Endothelial cell of umbilical vein (primary cell): ENCODE measurements at regions not wholly inside any gene's neighbourhood (a gene's known extent, or its start where the extent isn't known, plus 50 kb on each side); places are given as distances from the start of the nearest gene placed in this dataset.

Source experiments
- BruUV-seq: library from RNA; stranded (reverse); fragments of 400-500 nt; replicated peaks from 2 replicates; lab custom pipeline; 2021; lab: Mats Ljungman, UMichigan
- CTCF ChIA-PET: fragments of 300-600, 350-600 bp; sonication (Branson Sonifier 250); formaldehyde crosslinking; loops from one replicate; lab custom pipeline; 2021; ENCODE audit warnings: antibody characterized with exemption, inconsistent platforms; lab: Charles Lee
- POLR2A ChIA-PET: fragments of 300-600, 350-600 bp; sonication (Branson Sonifier 250); formaldehyde crosslinking; loops from one replicate; lab custom pipeline; 2021; ENCODE audit warnings: antibody characterized with exemption, inconsistent platforms; lab: Charles Lee
- DNase-seq: peaks from one replicate; pipeline ENCODE4 v3.0.0-alpha.2; 2011; ENCODE audit warnings: low read depth, low spot score
- FAIRE-seq: peaks from 2 replicates; lab custom pipeline; 2011; peaks lifted over from hg19 to GRCh38; lab: Jason Lieb, UNC
- H2AFZ ChIP-seq: 2 replicates; pipeline ENCODE4 v1.6.0; 2012; ENCODE audit warnings: low read depth, low read length, control low read depth, inconsistent platforms
- H3K27ac ChIP-seq: 2 replicates; pipeline ENCODE4 v1.5.1; 2011; ENCODE audit warnings: low read depth, mild to moderate bottlenecking, control low read depth, low read length, moderate library complexity; ENCODE audit not compliant: insufficient read depth
- H3K27me3 ChIP-seq, 2 experiments: 2 replicates each; pipeline versions ENCODE4 v1.6.0 to v1.6.1; 2011; ENCODE audit warnings: low read length in 2 of 2, mixed read lengths in 1 of 2; ENCODE audit not compliant: control insufficient read depth in 2 of 2, insufficient read depth in 2 of 2
- H3K36me3 ChIP-seq, 2 experiments: 2 replicates in 1 of 2; 3 replicates in 1 of 2; pipeline ENCODE4 v1.5.1; 2011; ENCODE audit warnings: low read length in 2 of 2, mild to moderate bottlenecking in 1 of 2, moderate library complexity in 1 of 2; ENCODE audit not compliant: control insufficient read depth in 2 of 2, insufficient read depth in 2 of 2; ENCODE audit errors: extremely low read depth in 1 of 2
- H3K4me1 ChIP-seq: 3 replicates; pipeline ENCODE4 v1.5.1; 2011; ENCODE audit warnings: mild to moderate bottlenecking, low read length; ENCODE audit not compliant: control insufficient read depth, insufficient read depth; ENCODE audit errors: extremely low read depth
- H3K4me2 ChIP-seq: 2 replicates; pipeline ENCODE4 v1.6.1; 2011; ENCODE audit warnings: low read length, control low read depth, mixed read lengths; ENCODE audit not compliant: insufficient read depth
- H3K4me3 ChIP-seq, 3 experiments: fragments of 200-600 bp in 1 of 3; sonication (generic), shearing (Covaris generic) in 1 of 3; replicated peaks in 1 of 3; 2 replicates each; pipeline ENCODE4 v1.5.1; 2011 to 2016; ENCODE audit warnings: control low read depth in 3 of 3, low read length in 3 of 3, mild to moderate bottlenecking in 2 of 3, inconsistent platforms in 1 of 3, low read depth in 1 of 3, moderate library complexity in 1 of 3; ENCODE audit not compliant: insufficient read depth in 1 of 3
- H3K79me2 ChIP-seq: 2 replicates; pipeline ENCODE4 v1.6.0; 2012; ENCODE audit warnings: low read length, inconsistent platforms; ENCODE audit not compliant: control insufficient read depth, insufficient read depth
- H3K9ac ChIP-seq: replicated peaks from 2 replicates; pipeline ENCODE3; 2011; ENCODE audit warnings: low read length, control low read depth; ENCODE audit not compliant: insufficient read depth; ENCODE audit errors: extremely low read depth
- H3K9me1 ChIP-seq: replicated peaks from 3 replicates; pipeline ENCODE4 v1.6.0; 2011; ENCODE audit warnings: mild to moderate bottlenecking, low read length; ENCODE audit not compliant: control insufficient read depth, insufficient read depth; ENCODE audit errors: extremely low read depth
- H3K9me3 ChIP-seq: replicated peaks from 2 replicates; pipeline ENCODE4 v1.5.1; 2012; ENCODE audit warnings: low read length, inconsistent platforms; ENCODE audit not compliant: control insufficient read depth, insufficient read depth
- H4K20me1 ChIP-seq: replicated peaks from 2 replicates; pipeline ENCODE3; 2011; ENCODE audit warnings: mild to moderate bottlenecking, low read length; ENCODE audit not compliant: control insufficient read depth, insufficient read depth; ENCODE audit errors: extremely low read depth
- CTCF ChIP-seq, 2 donors: IDR thresholded peaks; 1 replicate in 1 of 2; 2 replicates in 1 of 2; pipeline ENCODE4 v1.5.1; 2011; ENCODE audit warnings: low read length in 2 of 2, mild to moderate bottlenecking in 2 of 2, moderate library complexity in 2 of 2, control low read depth in 1 of 2, inconsistent platforms in 1 of 2, low read depth in 1 of 2; ENCODE audit not compliant: insufficient read depth in 1 of 2; ENCODE audit errors: extremely low read depth in 1 of 2
- EZH2 ChIP-seq: IDR thresholded peaks from 2 replicates; pipeline ENCODE4 v1.6.1; 2012; ENCODE audit warnings: borderline replicate concordance, low read depth, mild to moderate bottlenecking, moderate library complexity, low read length, inconsistent platforms; ENCODE audit not compliant: severe bottlenecking
- FOS ChIP-seq: IDR thresholded peaks from 2 replicates; pipeline ENCODE4 v1.6.1; 2011; ENCODE audit warnings: mild to moderate bottlenecking, low read length, moderate library complexity, borderline replicate concordance; ENCODE audit not compliant: insufficient read depth
- GATA2 ChIP-seq: IDR thresholded peaks from 2 replicates; pipeline ENCODE4 v1.7.0; 2011; ENCODE audit warnings: low read depth, mild to moderate bottlenecking, moderate library complexity, mixed read lengths, low read length; ENCODE audit not compliant: insufficient read length, insufficient read depth
- JUN ChIP-seq: IDR thresholded peaks from 2 replicates; pipeline ENCODE4 v1.6.1; 2011; ENCODE audit warnings: borderline replicate concordance, low read depth; ENCODE audit not compliant: insufficient read length, insufficient read depth
- MAX ChIP-seq: IDR thresholded peaks from 2 replicates; pipeline ENCODE4 v1.6.1; 2011; ENCODE audit not compliant: insufficient read depth, insufficient read length
- MYC ChIP-seq: IDR thresholded peaks from one replicate; pipeline ENCODE4 v1.6.1; 2011; ENCODE audit warnings: mild to moderate bottlenecking, low read depth, low read length
- POLR2A ChIP-seq: IDR thresholded peaks from 2 replicates; pipeline ENCODE4 v1.6.1; 2012; ENCODE audit warnings: low read depth, mild to moderate bottlenecking, control low read depth, low read length
- POLR2AphosphoS5 ChIP-seq: IDR thresholded peaks from 2 replicates; pipeline ENCODE4 v1.6.1; 2012; ENCODE audit warnings: low read depth, mild to moderate bottlenecking, control low read depth, low read length, moderate library complexity; ENCODE audit not compliant: insufficient read depth
- dilution Hi-C: fragments of 300-500 bp; cut with MboI; formaldehyde crosslinking; loops from one replicate; pipeline ENCODE4 v1.15.0; 2019; ENCODE audit warnings: low sequenced_read_pairs; ENCODE audit not compliant: extremely low pct_ligation_motif_present
- intact Hi-C: fragments of 100-400 bp; cut with micrococcal nuclease; formaldehyde crosslinking; loops from one replicate; pipeline ENCODE4 v1.10.0; 2022

DNA sequence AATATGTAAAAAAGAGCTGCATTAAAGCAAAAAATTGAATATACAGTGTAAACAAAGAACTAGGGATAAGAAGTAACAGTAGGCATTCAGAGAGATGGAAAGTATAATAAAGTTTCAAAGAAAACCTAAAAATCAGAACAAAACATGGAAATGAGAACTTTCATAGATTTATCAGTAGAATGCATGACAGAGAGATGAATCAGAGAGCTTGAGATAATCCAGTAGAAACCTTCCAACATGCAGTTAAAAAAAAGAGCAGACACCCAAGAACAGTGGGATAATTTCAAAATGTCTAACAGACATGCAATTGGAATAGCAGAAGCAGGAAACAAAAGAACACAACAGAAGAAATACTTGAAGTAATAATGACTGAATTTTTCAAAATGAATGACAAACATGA is 1384.2 kb downstream of the CDH11 start:
- no peaks in the 10 kb centered on the region for H3K36me3 ChIP-seq
- H3K4me1 ChIP-seq: no peaks in the 10 kb centered on the region
- H3K27ac ChIP-seq: no peak overlapping the region
- no peaks in the 10 kb centered on the region for H3K9me1 ChIP-seq
- H4K20me1 ChIP-seq: no peaks in the 10 kb centered on the region
- dilution Hi-C loops: no loop called here
- H3K9me3 ChIP-seq: no peaks in the 10 kb centered on the region
- FAIRE-seq: no peak
- no TSS peak for BruUV-seq
- intact Hi-C loops: no loop called here
- DNase-seq: no peak
- no peaks in the 10 kb centered on the region for H3K27me3 ChIP-seq
- H3K4me2 ChIP-seq: no peak overlapping the region
- H3K79me2 ChIP-seq: no peaks in the 10 kb centered on the region
- no peak overlapping the region for H3K4me3 ChIP-seq
- ChIA-PET POLR2A (no interaction called here), CTCF (no interaction called here)
- no peak overlapping the region for H2AFZ ChIP-seq
- H3K9ac ChIP-seq: no peak overlapping the region
- TF ChIP-seq POLR2A (no peak), FOS (peak; percentile 59)

DNA sequence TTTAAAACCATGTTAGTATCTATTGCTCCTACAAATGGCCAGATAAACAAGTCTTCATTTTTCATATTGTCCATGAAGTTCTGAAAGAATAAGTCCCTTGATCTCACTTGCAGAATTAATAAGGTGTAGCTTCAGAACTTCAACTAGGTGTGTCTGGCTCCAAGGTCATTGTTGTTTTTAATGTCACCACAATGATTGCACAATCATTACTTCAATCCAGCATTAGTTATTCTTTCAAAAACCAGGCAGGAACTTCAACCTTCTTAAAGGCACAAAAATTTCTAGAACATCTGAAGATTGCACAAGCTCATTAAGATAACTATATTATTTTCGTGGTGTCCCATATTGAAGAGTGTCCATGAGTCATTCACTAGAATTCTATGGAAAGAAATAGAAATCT is 1386.4 kb downstream of the CDH11 start:
- H3K4me1 ChIP-seq: no peaks in the 10 kb centered on the region
- H2AFZ ChIP-seq: no peak overlapping the region
- no peak for TF ChIP-seq POLR2A
- TF ChIP-seq GATA2: no peak
- TF ChIP-seq EZH2: no peak
- no peak for TF ChIP-seq MYC
- no peak for TF ChIP-seq POLR2AphosphoS5
- TF ChIP-seq FOS: no peak
- no peak for TF ChIP-seq CTCF (IDR thresholded peaks at IDR 0.05; ENCODE audit: extremely low read depth in 1 of 2, insufficient read depth in 1 of 2, low read depth in 1 of 2, low read length in 2 of 2)
- no peak for TF ChIP-seq MAX
- TF ChIP-seq JUN: no peak
- dilution Hi-C loops (no loop called here), intact Hi-C loops (no loop called here)
- H3K36me3 ChIP-seq: no peaks in the 10 kb centered on the region
- H3K9me1 ChIP-seq: no peaks in the 10 kb centered on the region
- H3K9me3 ChIP-seq: no peaks in the 10 kb centered on the region
- H3K9ac ChIP-seq: no peak overlapping the region
- H3K27ac ChIP-seq: no peak overlapping the region
- POLR2A ChIA-PET: no interaction called here
- BruUV-seq: no TSS peak
- no peak overlapping the region for H3K4me3 ChIP-seq
- FAIRE-seq (no peak), DNase-seq (no peak)
- CTCF ChIA-PET: no interaction called here
- H3K4me2 ChIP-seq: no peak overlapping the region
- no peaks in the 10 kb centered on the region for H3K79me2 ChIP-seq
- no peaks in the 10 kb centered on the region for H3K27me3 ChIP-seq
- H4K20me1 ChIP-seq: no peaks in the 10 kb centered on the region
